Activated CD8-positive, alpha-beta memory T cell treated with anti-CD3 and anti-CD28 coated beads, Interleukin-2, amount 10 ng/mL, durations not matched to agents 7 days and 5 days (primary cell): ENCODE measurements at regions not wholly inside any gene's neighbourhood (a gene's known extent, or its start where the extent isn't known, plus 50 kb on each side); places are given as distances from the start of the nearest gene placed in this dataset.

Source experiments
- ATAC-seq: fragments of 150-1000 bp; cut with Tn5 transposase; one replicate; pipeline ENCODE4 v1.10.0; 2021; ENCODE audit warnings: moderate library complexity
- CTCF ChIA-PET: fragments of 350-600 bp; sonication (Branson Sonifier 250); formaldehyde crosslinking; loops from one replicate; lab custom pipeline; 2021; ENCODE audit warnings: antibody characterized with exemption; lab: Charles Lee
- DNase-seq: peaks from one replicate; pipeline ENCODE4 v3.0.0-alpha.2; 2020
- H3K27ac Mint-ChIP-seq: one replicate; pipeline ENCODE4 v1.8.0; 2021; ENCODE audit warnings: mild to moderate bottlenecking, mixed read lengths
- H3K27me3 Mint-ChIP-seq: one replicate; pipeline ENCODE4 v1.8.0; 2021; ENCODE audit warnings: mixed read lengths
- H3K36me3 Mint-ChIP-seq: one replicate; pipeline ENCODE4 v1.8.0; 2021; ENCODE audit warnings: mild to moderate bottlenecking, mixed read lengths
- H3K4me1 Mint-ChIP-seq: one replicate; pipeline ENCODE4 v1.8.0; 2021; ENCODE audit warnings: mixed read lengths
- H3K4me3 Mint-ChIP-seq: one replicate; pipeline ENCODE4 v1.8.0; 2021; ENCODE audit warnings: mild to moderate bottlenecking, moderate library complexity, mixed read lengths
- H3K9me3 Mint-ChIP-seq: one replicate; pipeline ENCODE4 v1.8.0; 2022; ENCODE audit warnings: low read depth, mixed read lengths

- Mint-ChIP-seq H3K4me3 (no peak overlapping the region), H3K9me3 (no peaks in the 10 kb centered on the region), H3K36me3 (no peaks in the 10 kb centered on the region), H3K27ac (no peak overlapping the region), H3K4me1 (no peaks in the 10 kb centered on the region), H3K27me3 (no peaks in the 10 kb centered on the region)
- CTCF ChIA-PET: no interaction called here
- no peak for DNase-seq
- ATAC-seq: no peak
Observed at GRCh38 chr16:87178177-87178863, 138.9 kb downstream of the C16orf95 start.

DNA sequence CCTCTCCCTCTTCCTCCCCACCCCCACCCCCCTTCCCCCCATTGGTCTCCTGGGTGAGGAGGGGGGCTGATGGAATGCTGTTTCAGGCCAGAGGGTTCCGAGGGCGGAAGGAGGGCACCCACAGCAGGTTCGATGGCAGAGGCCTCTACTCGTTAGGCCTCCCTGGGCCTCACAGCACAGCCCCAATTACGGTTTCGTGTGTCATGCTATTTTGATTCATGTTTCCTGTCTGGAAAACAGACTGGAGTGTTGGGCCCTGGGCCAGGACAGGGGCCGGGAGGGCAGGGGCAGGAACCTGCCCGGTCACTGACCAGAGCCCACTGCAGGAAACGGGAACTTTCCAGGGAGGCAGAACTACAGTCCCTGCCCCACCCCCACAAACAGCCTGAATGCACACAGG lies 138.2 kb downstream of the C16orf95 start:
- no peaks in the 10 kb centered on the region for H3K27me3 Mint-ChIP-seq
- no peak for DNase-seq
- H3K27ac Mint-ChIP-seq: no peak overlapping the region
- no peak overlapping the region for H3K4me3 Mint-ChIP-seq
- no peaks in the 10 kb centered on the region for H3K4me1 Mint-ChIP-seq
- CTCF ChIA-PET: no interaction called here
- ATAC-seq: no peak
- no peaks in the 10 kb centered on the region for H3K36me3 Mint-ChIP-seq
- H3K9me3 Mint-ChIP-seq: no peaks in the 10 kb centered on the region

DNA sequence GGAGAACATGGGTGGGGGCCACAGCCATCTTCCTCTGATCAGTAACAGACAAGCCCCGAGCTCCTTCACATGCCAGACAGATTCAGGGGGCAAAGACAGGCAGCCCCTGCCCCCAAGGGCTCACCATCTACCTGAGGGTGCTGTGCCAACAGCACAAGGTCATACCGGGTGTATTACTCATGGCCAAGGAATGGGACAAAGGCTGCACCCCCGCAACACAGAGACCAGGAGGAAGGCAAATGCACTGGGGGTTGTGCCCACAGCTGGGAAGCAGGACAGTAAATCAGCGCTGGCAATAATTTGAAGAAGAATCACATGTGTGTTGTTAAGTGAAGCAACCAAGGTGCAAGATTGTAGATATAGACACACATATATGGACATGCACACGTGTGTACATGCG lies 137.1 kb downstream of the C16orf95 start:
- CTCF ChIA-PET: no interaction called here
- Mint-ChIP-seq H3K4me1 (no peaks in the 10 kb centered on the region), H3K27me3 (no peaks in the 10 kb centered on the region), H3K27ac (no peak overlapping the region), H3K36me3 (no peaks in the 10 kb centered on the region), H3K9me3 (no peaks in the 10 kb centered on the region), H3K4me3 (no peak overlapping the region)
- DNase-seq: no peak
- no peak for ATAC-seq

- CTCF ChIA-PET: no interaction called here
- Mint-ChIP-seq H3K4me3 (no peak overlapping the region), H3K4me1 (no peaks in the 10 kb centered on the region), H3K27me3 (no peaks in the 10 kb centered on the region), H3K9me3 (peaks cover 9% of the 10 kb centered on the region), H3K27ac (no peak overlapping the region), H3K36me3 (peaks cover 2% of the 10 kb centered on the region)
- ATAC-seq (no peak), DNase-seq (no peak)
Observed at GRCh38 chr16:87182759-87183158, 134.4 kb downstream of the C16orf95 start.

DNA sequence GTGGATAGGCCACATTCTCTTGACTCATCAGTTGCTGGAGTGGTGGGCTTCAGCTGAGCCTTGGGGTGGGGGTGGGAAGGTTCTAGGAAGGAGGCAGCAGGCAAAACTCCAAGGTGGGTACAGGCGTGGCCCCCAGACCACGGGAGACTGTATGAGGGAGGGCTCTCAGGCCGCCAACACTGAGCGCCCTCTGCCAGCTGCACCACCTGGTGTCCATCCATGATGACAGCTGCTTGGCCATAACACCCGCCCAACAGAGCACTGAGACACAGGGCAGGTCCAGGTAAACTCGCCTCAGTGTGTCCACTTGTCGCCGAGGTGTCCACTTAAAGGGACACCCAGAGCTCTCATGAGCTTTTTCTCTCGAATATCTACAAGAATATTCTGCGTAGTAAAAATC lies 133.5 kb downstream of the C16orf95 start:
- peaks cover 2% of the 10 kb centered on the region for H3K36me3 Mint-ChIP-seq
- H3K27ac Mint-ChIP-seq: no peak overlapping the region
- no peaks in the 10 kb centered on the region for H3K27me3 Mint-ChIP-seq
- H3K4me1 Mint-ChIP-seq: no peaks in the 10 kb centered on the region
- CTCF ChIA-PET: interaction anchor here (0.9 kb wide), 1 partner anchor 18 kb away, joined by 3 read pairs; no protein-coding TSS in a partner anchor
- H3K4me3 Mint-ChIP-seq: no peak overlapping the region
- peaks cover 13% of the 10 kb centered on the region for H3K9me3 Mint-ChIP-seq
- no peak for DNase-seq
- no peak for ATAC-seq

DNA sequence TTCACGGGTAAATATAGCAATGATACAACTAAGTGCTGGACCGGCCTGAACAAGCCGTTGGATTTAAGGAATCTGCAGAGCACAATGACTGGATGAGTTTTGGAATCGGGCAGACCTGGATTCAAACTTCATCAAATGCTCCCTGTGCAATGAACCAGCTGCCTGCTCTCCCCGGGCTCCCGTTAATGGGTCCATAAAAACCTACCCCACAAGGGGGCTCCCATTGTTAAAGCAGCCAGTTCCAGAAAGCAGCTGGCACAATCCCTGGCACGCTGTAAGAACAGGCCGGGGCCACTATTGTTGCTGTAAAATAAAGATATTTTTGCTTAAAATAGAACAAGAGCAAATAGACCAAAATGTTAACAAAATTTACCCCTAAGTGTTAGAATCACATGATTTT lies 131.9 kb downstream of the C16orf95 start:
- ATAC-seq: no peak
- Mint-ChIP-seq H3K27me3 (no peaks in the 10 kb centered on the region), H3K27ac (no peak overlapping the region), H3K4me1 (no peaks in the 10 kb centered on the region), H3K9me3 (peaks cover 14% of the 10 kb centered on the region), H3K4me3 (no peak overlapping the region), H3K36me3 (peaks cover 2% of the 10 kb centered on the region)
- CTCF ChIA-PET: interaction anchor here (1.2 kb wide), 1 partner anchor 18 kb away, joined by 3 read pairs; no protein-coding TSS in a partner anchor
- DNase-seq: no peak

GRCh38 chr16:87185983-87186382 lies 131.2 kb downstream of the C16orf95 start:
- Mint-ChIP-seq H3K4me3 (no peak overlapping the region), H3K27me3 (no peaks in the 10 kb centered on the region), H3K36me3 (peaks cover 2% of the 10 kb centered on the region)

GRCh38 chr16:87186446-87186845 lies 130.7 kb downstream of the C16orf95 start:
- DNase-seq: no peak
- H3K36me3 Mint-ChIP-seq: peaks cover 2% of the 10 kb centered on the region
- H3K4me1 Mint-ChIP-seq: no peaks in the 10 kb centered on the region
- H3K9me3 Mint-ChIP-seq: peaks cover 17% of the 10 kb centered on the region
- ATAC-seq: no peak
- H3K27ac Mint-ChIP-seq: no peak overlapping the region
- no peaks in the 10 kb centered on the region for H3K27me3 Mint-ChIP-seq
- H3K4me3 Mint-ChIP-seq: no peak overlapping the region
- CTCF ChIA-PET: no interaction called here

More at GRCh38 chr16:87185983-87186382, 131.2 kb downstream of the C16orf95 start:
- H3K9me3 Mint-ChIP-seq: peaks cover 17% of the 10 kb centered on the region
- no peak overlapping the region for H3K27ac Mint-ChIP-seq
- DNase-seq: no peak
- ATAC-seq: no peak
- no peaks in the 10 kb centered on the region for H3K4me1 Mint-ChIP-seq
- CTCF ChIA-PET: no interaction called here

DNA sequence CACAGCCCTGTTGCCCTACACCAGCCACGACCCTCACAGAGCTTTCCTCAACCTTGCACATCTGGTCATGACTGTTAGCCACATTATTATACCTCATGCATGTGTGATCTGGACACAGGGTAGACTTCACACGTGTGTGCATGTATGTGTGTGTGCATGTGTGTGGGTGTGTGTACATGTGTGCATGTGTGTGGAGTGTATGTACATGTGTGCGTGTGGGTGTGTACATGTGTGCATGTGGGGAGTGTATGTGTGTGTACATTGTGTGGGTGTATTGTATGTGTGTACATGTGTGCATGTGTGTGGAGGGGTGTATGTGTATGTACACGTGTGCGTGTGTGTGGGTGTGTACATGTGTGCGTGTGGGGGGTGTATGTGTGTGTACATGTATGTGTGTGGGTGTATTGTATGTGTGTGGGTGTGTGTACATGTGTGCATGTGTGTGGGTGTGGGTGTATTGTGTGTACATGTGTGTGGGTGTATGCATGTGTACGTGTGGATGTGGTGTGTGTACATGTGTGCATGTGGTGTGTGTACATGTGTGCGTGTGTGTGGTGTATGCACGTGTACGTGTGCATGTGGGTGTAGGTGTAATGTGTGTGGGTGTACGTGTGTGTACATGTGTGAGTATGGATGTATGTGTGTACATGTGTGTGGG lies 130.2 kb downstream of the C16orf95 start:
- Mint-ChIP-seq H3K4me3 (no peak overlapping the region), H3K4me1 (no peaks in the 10 kb centered on the region), H3K36me3 (peaks cover 2% of the 10 kb centered on the region), H3K27me3 (no peaks in the 10 kb centered on the region), H3K27ac (no peak overlapping the region), H3K9me3 (peaks cover 17% of the 10 kb centered on the region)
- CTCF ChIA-PET: no interaction called here
- no peak for ATAC-seq
- DNase-seq: no peak

DNA sequence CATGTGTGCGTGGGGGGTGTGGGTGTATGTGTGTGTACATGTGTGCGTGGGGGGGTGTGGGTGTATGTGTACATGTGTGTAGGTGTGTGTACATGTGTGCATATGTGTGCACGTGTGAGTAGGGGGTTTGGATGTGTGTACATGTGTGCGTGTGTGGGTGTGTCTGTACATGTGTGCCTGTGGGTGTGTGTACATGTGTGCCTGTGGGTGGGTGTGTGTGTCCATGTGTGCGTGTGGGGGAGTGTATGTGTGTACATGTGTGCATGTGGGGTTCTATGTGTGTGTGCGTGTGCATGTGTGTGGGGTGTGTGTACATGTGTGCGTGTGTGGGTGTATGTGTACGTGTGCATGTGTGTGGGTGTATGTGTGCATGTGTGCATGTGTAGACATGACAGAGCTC lies 129.1 kb downstream of the C16orf95 start:
- Mint-ChIP-seq H3K27me3 (no peaks in the 10 kb centered on the region), H3K4me1 (no peaks in the 10 kb centered on the region), H3K4me3 (no peak overlapping the region), H3K36me3 (peaks cover 2% of the 10 kb centered on the region), H3K27ac (no peak overlapping the region), H3K9me3 (peaks cover 17% of the 10 kb centered on the region)
- ATAC-seq: no peak
- DNase-seq: no peak
- CTCF ChIA-PET: no interaction called here

DNA sequence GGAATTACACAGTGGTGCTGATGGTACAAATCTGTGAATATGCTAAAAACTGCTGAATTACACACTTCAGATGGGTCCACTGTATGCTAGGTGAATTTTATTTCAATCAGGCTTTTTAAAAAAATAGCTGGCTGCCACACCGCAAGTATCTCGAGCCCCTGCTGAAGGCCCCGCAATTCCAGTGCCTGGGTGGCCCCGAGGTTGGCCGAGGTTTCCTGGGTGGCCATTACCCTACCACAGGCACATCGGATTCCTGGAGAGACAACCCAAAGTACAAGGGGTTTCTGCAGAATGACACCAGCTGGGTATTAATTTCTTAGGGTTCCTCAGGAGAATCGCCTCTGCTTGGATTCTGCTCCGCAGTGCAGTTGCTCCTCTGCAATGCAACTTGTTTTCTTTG lies 127.8 kb downstream of the C16orf95 start:
- no peak for ATAC-seq
- no peak overlapping the region for H3K4me3 Mint-ChIP-seq
- H3K36me3 Mint-ChIP-seq: peaks cover 2% of the 10 kb centered on the region
- no peak for DNase-seq
- H3K27ac Mint-ChIP-seq: no peak overlapping the region
- CTCF ChIA-PET: interaction anchor here (1.2 kb wide), 1 partner anchor 13 kb away, joined by 3 read pairs; no protein-coding TSS in a partner anchor
- H3K4me1 Mint-ChIP-seq: no peaks in the 10 kb centered on the region
- no peaks in the 10 kb centered on the region for H3K27me3 Mint-ChIP-seq
- H3K9me3 Mint-ChIP-seq: peaks cover 17% of the 10 kb centered on the region

GRCh38 chr16:87190288-87191230 lies 126.6 kb downstream of the C16orf95 start:
- H3K27ac Mint-ChIP-seq: no peak overlapping the region
- peaks cover 17% of the 10 kb centered on the region for H3K9me3 Mint-ChIP-seq
- no peak for ATAC-seq
- DNase-seq: no peak
- no peaks in the 10 kb centered on the region for H3K4me1 Mint-ChIP-seq
- H3K27me3 Mint-ChIP-seq: no peaks in the 10 kb centered on the region
- H3K4me3 Mint-ChIP-seq: no peak overlapping the region
- CTCF ChIA-PET: interaction anchor here (1.2 kb wide), 1 partner anchor 12 kb away, joined by 3 read pairs; no protein-coding TSS in a partner anchor
- H3K36me3 Mint-ChIP-seq: peaks cover 2% of the 10 kb centered on the region

DNA sequence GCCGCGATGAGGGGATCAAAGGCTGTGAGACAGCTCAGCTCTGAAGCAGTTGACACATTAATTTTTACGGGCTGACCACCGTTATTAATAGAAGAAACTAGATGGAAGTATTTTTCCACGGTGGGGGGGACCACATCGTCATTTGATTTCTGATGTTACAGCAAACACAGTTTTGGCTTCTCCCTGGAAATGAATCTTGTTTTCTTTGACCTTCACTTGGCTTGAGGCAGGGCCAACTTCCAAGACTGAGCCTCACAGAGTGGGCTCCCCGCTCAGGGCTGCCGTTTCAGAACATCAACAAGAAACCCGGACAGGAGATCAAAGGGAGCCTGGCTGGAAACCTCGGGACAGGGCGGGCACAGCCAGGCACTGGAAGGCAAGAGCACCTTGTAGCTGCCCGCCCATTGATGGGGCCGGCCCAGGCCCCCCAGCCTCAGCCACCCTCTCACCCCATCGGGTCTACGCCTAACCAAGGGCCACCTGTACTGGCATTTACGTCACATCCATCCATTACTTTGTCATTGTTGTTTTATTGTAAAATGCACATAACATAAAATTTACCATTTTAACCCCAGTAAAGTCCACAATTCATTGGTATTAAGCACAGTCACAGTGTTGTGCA lies 124.6 kb downstream of the C16orf95 start:
- Mint-ChIP-seq H3K9me3 (peaks cover 10% of the 10 kb centered on the region), H3K27ac (no peak overlapping the region), H3K4me3 (no peak overlapping the region), H3K27me3 (no peaks in the 10 kb centered on the region), H3K36me3 (no peaks in the 10 kb centered on the region), H3K4me1 (no peaks in the 10 kb centered on the region)
- CTCF ChIA-PET: no interaction called here
- ATAC-seq (no peak), DNase-seq (no peak)
